ENCODE measurements at regions not wholly inside any gene's neighbourhood (a gene's known extent, or its start where the extent isn't known, plus 50 kb on each side); places are given as distances from the start of the nearest gene placed in this dataset.

- no peaks in the 10 kb centered on the region for H3K36me3 ChIP-seq (ENCODE audit: low read depth, missing control alignments)
- no peaks in the 10 kb centered on the region for H3K27me3 ChIP-seq
- no peak for TF ChIP-seq POLR2A (IDR thresholded peaks at IDR 0.05)
- TF ChIP-seq CTCF (IDR thresholded peaks at IDR 0.05) = no peak
- H3K9me3 ChIP-seq = no peaks in the 10 kb centered on the region
- no peak overlapping the region for H3K4me3 ChIP-seq
- no peak for DNase-seq
- WGBS, 2 donors = 69 to 73% methylated on average over 1 of the region's 1 CpG
- H3K27ac ChIP-seq = no peak overlapping the region
- no peaks in the 10 kb centered on the region for H3K4me1 ChIP-seq
- intact Hi-C loops (cut with DNase I; ENCODE audit: low total_unique reads) = no loop called here
Observed at GRCh38 chr5:39779831-39780230, 355.1 kb upstream of the DAB2 start.

GRCh38 chr5:39775797-39776365, 351.1 kb upstream of the DAB2 start:
- Histone ChIP-seq H3K27ac (no peak overlapping the region), H3K36me3 (ENCODE audit: low read depth, missing control alignments) (no peaks in the 10 kb centered on the region), H3K4me1 (no peaks in the 10 kb centered on the region), H3K9me3 (no peaks in the 10 kb centered on the region), H3K27me3 (no peaks in the 10 kb centered on the region), H3K4me3 (no peak overlapping the region)
- WGBS, 2 donors = 83 to 87% methylated on average over 5 of the region's 5 CpGs
- TF ChIP-seq CTCF (IDR thresholded peaks at IDR 0.05) (no peak), POLR2A (IDR thresholded peaks at IDR 0.05) (no peak)
- intact Hi-C loops (cut with DNase I; ENCODE audit: low total_unique reads) = no loop called here
- DNase-seq = no peak

GRCh38 chr5:39775086-39775796, 350.5 kb upstream of the DAB2 start:
- TF ChIP-seq CTCF (IDR thresholded peaks at IDR 0.05) (no peak), POLR2A (IDR thresholded peaks at IDR 0.05) (no peak)
- Histone ChIP-seq H3K4me1 (no peaks in the 10 kb centered on the region), H3K27ac (no peak overlapping the region), H3K36me3 (ENCODE audit: low read depth, missing control alignments) (no peaks in the 10 kb centered on the region), H3K27me3 (no peaks in the 10 kb centered on the region), H3K4me3 (no peak overlapping the region), H3K9me3 (no peaks in the 10 kb centered on the region)
- no peak for DNase-seq
- intact Hi-C loops (cut with DNase I; ENCODE audit: low total_unique reads) = no loop called here
- 67 to 81% methylated on average over 2 of the region's 2 CpGs for WGBS, 2 donors

- Histone ChIP-seq H3K4me1 (no peaks in the 10 kb centered on the region), H3K4me3 (no peak overlapping the region), H3K27ac (no peak overlapping the region), H3K27me3 (no peaks in the 10 kb centered on the region), H3K36me3 (ENCODE audit: low read depth, missing control alignments) (no peaks in the 10 kb centered on the region), H3K9me3 (no peaks in the 10 kb centered on the region)
- intact Hi-C loops (cut with DNase I; ENCODE audit: low total_unique reads) = no loop called here
- no peak for DNase-seq
- TF ChIP-seq CTCF (IDR thresholded peaks at IDR 0.05) (no peak), POLR2A (IDR thresholded peaks at IDR 0.05) (no peak)
Observed at GRCh38 chr5:39774605-39775004, 349.8 kb upstream of the DAB2 start.

GRCh38 chr5:39772307-39772706, 347.5 kb upstream of the DAB2 start:
- TF ChIP-seq POLR2A (IDR thresholded peaks at IDR 0.05) = no peak
- TF ChIP-seq CTCF (IDR thresholded peaks at IDR 0.05) = no peak
- 48 to 65% methylated on average over 2 of the region's 2 CpGs for WGBS, 2 donors
- no peaks in the 10 kb centered on the region for H3K9me3 ChIP-seq
- DNase-seq = no peak
- intact Hi-C loops (cut with DNase I; ENCODE audit: low total_unique reads) = no loop called here
- no peaks in the 10 kb centered on the region for H3K36me3 ChIP-seq (ENCODE audit: low read depth, missing control alignments)
- H3K4me1 ChIP-seq = no peaks in the 10 kb centered on the region
- H3K27ac ChIP-seq = no peak overlapping the region
- H3K27me3 ChIP-seq = no peaks in the 10 kb centered on the region
- no peak overlapping the region for H3K4me3 ChIP-seq

Measured in testis (tissue), 2 donors.